Astrocyte of the hippocampus (primary cell): ENCODE measurements at regions not wholly inside any gene's neighbourhood (a gene's known extent, or its start where the extent isn't known, plus 50 kb on each side); places are given as distances from the start of the nearest gene placed in this dataset.
"Not testable (repeated sequence)": the region's sequence is repeated elsewhere in the genome, so short reads cannot be mapped to it uniquely, and the experiment has no call there.

ENCODE experiments used
- DNase-seq: peaks from one replicate; pipeline ENCODE4 v3.0.0; 2011; ENCODE audit warnings: low read depth, low spot score

DNA sequence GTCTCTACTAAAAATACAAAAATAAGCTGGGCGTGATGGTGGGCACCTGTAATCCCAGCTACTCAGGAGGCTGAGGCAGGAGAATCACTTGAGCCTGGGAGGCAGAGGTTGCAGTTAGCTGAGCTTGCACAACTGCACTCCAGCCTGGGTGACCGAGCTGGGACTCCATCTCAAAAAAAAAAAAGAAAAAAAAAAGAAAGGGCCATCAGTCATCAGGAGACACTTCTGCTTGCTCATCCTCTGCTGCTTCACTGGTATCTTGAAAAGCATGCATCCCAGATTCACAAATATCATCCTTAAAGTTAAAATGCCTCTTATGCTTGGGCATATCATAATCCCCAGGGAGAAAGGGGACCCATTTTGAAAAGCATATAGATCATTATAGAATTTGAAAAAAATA is 176.6 kb upstream of the NR2F2 start:
- no peak for DNase-seq

DNA sequence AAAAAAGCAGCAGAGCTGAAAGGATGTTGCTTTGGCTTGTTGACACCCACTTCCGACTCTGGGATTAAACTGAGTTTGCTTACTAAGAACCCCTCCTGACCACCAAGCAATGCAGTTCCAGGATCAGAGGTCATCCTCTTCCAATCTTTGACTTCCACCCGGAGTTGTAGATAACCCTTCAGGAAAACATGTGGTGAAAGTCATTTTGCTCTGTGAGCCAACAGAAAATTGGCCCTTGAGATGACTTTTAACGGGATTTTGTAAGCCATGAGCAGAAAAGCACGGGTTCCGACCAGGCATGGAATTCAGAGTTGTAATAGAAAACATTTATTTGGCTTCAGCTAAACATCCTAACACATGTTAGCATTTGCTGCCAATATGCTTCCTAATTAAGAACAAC is 171.6 kb upstream of the NR2F2 start:
- DNase-seq, result no peak

DNA sequence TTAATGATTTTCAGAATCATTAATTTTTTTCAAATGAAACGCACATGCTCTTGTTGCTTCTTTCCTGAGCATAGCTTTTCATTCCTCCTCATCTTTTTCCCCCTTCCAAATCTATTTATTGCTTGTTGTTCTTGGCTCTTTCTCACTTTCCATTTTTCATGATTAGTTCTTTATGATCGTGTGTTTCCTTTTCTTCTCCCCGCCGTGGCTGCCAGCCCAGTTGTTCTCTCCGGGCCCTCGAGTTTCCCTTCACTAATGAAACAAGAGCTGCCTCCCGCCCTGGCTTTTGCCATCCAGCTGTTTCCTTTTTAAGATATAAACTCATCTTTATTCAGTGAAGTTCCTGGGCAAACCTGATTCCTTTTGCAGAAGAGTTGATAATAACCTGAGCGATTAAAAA is 170.2 kb upstream of the NR2F2 start:
- DNase-seq, result peak; percentile 11

DNA sequence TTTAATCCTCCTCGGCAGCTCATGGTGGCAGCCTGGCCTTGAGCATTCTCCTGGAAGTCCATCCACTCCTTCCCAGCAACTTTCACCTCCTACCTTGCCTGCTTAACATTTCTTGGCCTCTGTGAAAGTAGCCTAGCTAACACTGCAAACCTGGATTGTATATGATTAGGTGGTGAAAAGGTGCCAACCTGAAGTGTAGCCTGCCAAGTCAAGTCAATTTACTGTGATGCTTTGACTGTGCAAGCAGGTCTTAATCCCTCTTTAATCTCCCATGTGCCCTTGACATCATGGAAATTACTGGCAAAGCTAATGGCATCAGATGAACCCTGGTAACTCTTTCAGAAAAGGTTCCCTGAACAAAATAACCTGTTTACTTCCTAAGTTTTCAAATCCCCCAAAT is 169.7 kb upstream of the NR2F2 start:
- DNase-seq, result peak; percentile 4

DNA sequence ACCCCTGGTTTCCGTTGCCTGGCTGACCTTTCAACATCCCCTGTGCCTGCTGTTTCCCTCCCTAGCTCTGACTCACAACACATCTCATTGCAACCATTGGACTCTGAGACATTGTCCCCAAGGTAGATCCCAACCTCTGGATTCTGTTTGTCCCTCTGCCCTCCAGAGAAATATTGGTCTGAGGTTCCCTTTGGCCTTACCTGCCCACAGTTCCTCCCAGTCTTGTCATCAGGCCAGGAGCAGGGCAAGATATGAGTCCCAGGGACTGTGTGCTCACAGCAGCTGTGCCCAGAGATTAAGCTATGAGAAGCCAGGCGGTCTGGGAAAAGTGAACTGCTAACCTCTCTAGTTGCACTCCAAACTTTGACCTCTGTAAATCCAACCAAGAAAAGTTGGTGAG is 168.2 kb upstream of the NR2F2 start:
- DNase-seq, result no peak

DNA sequence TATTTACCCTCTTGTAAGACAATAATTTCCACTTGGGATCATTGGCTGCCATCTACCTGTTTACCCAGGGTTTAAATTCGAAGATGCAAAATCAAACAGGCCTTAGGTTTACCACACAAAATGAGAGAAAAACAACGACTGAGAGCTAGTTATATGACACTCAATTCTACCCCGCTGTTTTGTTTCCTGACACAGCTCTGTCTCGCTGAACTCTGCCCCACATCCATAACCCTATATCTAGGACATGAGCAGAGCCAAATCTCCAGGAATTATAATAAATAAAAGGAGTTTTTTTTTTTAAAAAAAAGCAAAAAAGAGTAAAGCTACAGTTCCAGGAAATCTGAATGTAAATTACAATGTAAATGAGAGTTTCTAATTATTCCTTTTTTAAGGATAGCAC is 165.4 kb upstream of the NR2F2 start:
- DNase-seq, result no peak

DNA sequence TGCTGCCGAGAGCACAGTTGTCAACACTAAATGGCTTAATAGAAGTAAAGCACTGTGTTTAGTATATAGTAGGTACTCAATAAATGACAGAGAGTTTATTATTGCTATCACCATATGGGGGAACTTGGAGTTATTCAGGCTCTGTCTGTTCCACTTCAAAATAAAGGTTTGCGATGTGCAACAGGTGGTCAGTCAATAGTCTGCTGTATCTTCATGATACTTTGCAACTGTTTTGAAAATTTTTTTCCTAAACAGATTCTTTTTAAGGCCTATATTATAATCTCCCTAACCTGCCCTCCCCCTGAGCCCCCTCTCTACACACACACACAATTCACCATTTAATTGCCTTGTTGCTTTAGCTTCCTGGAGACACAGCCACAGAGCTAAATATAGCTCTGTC is 164.7 kb upstream of the NR2F2 start:
- no peak for DNase-seq

DNA sequence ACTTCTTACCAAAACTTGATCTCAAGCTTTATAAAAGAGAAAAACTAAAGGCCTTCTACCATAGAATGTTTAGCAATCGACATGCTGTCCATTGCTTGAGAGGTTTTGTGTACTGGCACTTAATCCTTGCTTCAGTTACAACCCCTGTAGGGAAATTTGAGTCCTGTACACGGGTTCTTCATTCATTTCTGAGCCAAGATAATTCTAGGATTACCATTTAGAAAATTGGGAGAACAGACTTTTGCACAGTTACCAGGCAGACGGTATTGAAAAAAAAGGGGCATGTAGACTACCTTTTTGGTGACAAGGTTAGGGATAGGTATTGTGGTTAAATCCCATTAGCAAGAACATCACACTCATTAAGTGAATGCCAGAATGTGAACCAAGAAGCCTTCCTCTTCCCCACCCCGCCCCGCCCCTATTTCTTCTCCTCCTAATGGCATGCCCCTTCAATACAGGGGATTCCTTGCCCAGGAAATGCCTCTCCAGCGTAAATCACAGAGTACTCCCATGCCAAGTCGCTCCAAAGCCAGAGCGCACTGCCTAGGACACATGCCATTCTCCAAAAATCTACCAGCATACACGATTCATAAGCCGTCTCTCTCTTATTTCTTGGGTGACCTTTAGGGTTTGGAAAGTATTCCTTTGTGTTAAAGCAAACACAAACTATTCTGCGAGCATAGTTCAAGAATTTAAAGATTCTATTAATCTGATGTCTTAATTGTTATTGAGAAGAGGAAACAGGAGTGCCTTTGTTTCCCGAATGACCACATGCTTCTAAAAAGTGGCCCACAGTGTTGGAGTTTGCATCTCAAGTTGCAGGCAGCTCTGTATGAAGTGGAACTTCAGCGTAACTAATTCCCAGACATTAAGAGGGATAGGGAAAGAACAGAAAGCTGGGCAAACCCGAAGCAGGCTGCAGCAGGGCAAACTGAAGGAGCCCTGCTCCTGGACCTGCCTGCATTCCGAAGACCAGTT is 164.0 kb upstream of the NR2F2 start:
- no peak for DNase-seq

DNA sequence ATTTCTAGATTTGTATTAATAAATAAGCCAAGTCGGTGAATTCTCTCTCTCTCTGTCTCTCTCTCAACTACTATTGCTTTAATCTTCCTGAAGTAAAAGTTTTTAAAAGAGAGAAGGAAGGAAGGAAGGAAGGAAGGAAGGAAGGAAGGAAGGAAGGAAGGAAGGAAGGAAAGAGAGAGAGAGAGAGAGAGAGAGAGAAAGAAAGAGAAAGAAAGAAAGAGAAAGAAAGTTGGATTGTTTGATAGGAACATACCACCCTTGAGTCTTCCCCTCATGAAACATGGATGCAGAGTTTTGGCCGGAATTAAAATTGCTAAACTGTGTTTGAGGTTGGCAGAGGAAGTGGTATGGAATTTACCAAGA is 159.9 kb upstream of the NR2F2 start:
- not testable (repeated sequence) for DNase-seq

DNA sequence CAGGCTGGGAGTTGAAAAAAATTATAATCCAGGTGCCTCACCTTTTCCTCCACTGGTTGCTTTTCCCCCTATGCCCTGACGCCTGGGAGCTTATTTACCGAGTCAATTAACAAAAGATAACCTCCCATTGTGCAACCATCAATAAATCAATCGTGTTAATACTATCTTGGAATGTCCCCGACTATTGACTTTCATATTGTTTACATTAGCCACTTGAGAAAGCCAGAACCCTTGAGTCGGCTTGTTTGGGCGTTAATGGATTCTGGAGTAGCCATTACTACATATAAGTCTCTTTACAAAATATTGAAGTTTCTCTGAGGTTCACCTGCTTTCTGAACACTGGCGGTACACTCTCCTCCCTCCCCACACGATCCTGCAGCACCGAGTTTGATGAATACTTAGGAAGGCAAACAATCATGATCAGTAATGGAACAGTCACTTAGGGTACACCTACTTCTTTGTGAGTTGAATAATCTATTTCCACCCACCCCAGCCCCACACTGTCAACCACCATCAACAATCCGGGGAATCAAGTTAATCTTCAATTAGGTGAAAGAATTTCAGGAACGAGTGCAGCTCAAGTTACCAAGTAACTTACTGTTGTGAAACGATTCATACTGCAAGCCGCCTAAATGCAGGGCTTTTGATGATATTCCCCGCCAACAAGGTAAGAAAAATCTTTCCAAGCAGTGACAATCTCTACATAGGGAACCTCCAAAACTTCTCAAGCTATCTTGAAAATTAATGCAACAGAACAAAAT is 159.3 kb upstream of the NR2F2 start:
- DNase-seq, result peak; percentile 20

DNA sequence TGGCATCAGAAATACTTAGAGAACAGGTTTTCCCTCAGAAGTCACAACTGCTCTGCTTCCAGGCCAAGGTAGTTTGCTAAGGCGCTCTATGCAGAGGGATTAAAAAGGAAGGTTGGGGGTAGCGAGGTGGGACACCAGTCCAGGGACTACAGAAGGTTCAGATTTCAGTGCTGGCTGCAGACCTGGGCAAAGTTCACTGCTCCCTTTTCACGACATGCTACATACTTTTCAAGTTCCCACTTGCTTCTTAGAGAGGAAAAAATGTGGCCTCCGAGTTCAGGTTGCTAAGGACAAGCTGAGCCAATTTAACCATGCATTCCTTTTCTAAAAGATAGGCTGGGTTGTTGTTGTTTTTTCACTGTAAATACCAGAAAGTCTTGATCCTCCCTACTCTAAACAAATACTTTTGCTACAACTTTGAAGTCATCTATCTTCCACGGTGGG is 158.6 kb upstream of the NR2F2 start:
- peak; percentile 44 for DNase-seq

DNA sequence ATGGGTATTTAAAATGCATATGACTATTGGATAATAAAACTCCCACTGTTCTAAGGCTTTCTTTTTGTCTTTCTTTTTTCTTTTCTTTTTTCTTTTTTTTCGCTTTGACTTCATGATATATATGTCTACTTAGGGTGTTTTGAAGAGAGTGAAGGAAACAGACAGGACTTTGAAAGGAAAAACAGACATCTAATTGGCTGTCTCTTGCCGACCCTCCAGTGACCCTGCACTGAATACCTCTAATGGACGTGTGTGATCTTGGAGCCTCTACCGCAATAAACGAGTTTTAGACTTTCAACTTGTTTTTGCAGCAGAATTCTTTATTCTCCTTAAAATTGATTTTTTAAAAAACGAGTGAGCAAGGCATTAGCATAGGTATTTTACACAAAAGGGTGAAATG is 158.1 kb upstream of the NR2F2 start:
- DNase-seq, result no peak

DNA sequence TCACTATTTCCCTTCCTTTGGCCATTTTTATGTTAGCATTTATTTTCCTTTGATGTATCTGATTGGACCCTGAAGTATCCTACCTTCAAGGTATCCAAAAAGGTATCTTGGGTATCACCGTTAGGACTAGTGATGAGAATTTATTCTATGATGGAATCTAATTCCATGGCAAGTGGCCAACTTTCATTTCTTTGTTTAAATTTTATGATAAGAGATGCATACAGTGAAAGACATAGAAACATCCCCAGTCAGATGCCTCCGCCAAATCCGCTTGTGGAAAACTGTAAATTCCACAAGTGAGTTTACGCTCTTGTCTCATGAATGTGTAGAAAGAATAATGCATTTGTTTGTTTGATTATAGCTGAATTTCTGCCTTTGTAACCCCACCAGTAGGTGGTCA is 153.7 kb upstream of the NR2F2 start:
- no peak for DNase-seq

DNA sequence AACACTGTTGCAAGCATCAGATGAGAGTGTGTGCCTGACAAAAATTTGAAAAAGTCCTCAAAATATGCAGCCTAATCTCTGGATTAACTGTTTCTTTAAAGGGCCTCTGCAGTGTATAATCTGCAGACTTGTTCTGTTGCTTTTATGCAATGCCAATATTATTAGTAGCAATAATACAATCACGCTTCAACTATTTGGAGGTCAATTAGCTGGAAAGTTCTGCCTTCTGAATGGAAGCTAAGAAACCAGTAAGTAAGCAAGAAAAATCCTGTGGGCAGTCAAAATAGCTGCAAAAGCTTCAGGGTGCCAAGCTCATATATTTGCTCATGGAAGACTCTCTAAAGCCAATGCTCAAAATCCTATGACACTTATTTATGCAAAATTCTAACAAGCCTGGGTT is 153.2 kb upstream of the NR2F2 start:
- DNase-seq, result no peak

DNA sequence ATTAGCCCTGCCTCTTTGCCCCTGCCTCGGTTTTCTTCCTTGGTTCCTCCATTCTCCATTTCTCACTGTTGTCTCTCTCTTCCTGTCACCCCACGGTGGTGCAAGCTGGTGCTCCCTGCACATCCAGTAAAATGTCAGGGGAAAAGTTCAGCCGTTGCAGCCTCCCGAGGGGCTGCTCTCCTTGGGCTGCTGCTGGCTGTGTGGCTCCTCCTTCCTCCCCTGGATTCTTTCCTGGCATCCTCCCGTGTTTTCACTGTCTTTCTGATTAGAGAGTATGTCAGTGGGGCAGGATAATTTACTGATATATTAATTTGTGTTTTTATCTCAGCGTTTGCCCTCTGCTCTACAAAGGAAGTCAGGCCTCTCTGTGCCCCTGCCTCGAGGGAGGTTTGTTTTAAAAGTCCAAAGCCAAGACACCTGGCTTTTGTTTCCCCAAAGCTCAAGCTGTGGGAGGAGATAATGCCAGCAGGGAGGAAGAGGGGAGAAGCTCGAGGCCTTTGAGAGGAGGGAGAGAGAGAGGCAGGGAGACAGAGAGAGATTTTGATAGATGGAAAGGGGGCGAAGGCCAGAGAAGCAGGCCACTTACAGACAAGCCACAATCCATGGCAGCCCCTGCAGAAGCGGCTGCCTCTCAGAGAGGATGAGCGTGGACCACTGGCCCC is 150.3 kb upstream of the NR2F2 start:
- DNase-seq, result no peak

DNA sequence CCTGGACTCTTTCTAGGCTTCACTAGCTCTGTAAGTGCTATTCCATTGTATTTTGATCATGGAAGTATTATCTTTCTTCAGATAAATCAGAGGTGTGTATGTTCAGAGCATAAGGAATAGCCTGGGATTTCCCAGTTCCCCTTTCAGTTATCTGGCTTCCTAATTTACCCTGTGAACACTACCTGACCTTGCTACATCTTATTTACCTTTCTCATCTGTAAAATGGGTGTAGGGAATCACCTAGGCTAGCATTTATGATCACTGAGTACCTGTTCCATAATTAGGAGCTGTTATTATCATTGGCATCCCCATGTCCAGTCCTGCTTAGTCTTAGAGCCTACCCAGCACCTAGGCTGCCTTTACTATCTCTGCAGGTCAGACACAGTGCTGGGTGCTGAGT is 149.3 kb upstream of the NR2F2 start:
- DNase-seq, result no peak

DNA sequence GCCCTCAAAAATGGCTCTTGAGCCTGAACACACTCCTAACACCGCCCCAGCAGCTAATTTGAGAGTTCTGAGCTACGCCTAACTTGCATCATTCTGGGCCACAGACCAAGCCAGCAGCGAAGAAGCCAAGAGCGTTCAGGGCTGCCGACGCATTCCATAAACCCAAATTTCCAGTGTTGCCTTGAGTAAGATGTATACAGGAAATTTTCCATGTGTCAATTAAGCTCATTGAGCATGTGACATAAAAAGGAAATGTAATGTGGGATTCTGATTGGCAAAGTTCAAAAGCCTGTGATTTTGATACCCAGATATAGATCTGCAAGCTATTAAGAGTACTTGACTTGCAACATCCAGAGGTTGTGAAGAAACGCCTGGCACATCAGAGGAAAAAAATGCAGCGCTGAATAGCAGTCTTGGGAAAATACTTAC is 148.6 kb upstream of the NR2F2 start:
- DNase-seq, result no peak

DNA sequence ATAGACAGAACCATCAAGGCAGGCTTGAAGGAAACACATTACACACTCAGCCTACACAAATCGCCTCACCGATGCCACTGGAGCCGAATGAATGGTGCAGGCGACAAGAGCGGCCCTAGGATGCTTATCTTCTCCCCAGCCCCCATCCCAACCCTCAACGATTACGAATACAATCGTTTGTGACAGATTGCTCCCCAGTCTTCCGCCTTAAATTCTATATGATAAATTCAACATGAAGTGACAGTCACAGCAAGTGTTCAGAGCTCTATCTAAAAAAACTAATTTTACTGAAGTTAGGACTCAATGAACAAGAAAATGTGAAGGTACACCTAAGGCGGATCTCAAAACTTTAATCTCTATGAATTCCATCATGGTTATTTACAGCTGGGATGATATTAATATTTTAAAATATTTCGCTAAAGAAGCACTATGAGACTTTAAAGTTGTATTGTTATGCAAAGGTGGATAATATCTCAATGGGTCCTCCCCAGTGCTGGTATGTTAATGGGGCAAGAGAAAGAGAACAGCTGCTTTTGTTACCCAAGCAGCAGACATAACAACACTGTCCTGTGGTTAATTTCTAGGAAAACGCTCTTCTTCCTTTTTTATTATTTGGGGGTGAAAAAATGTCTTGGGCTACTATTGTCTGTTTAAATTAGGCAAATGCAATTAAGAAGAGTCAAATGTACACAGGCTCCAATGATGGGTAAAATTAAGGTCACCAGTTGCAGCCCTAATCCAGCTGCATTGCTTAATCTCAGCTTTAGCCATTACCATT is 147.6 kb upstream of the NR2F2 start:
- DNase-seq, result no peak

DNA sequence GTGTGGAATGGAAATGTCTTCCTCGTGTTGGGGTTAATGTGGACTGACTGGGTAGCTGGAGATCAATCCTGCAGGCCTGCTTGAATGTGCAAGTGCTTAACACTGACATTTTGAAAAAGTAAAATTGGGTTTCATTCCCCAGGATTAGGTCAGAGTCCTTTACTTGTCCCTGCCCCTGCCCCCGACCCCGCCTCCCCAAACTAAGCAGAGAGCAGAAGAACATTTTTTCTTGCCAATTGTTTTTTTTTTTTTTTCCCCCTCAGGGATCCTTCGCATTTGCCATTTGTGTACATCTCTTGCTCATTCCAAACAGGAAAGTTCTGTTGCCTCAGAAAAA is 147.0 kb upstream of the NR2F2 start:
- no peak for DNase-seq

DNA sequence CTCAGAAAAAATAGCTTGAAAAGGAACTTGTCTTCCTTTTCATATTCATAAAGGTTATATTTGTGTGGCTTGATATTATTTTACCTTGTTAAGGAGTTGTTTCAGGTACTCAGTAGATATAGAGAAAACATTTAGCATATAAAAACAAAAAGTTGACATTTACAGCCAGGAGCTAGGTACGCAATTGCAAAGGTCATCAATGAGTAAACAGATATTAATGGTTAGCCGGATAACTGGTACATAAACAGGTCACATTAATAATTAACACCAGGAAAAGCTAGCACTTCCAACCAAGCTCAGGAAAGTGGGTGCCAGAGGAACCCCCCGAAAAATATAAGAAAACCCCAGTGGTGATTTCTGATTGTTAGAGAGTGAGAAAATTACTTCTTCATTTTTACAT is 146.6 kb upstream of the NR2F2 start:
- no peak for DNase-seq

DNA sequence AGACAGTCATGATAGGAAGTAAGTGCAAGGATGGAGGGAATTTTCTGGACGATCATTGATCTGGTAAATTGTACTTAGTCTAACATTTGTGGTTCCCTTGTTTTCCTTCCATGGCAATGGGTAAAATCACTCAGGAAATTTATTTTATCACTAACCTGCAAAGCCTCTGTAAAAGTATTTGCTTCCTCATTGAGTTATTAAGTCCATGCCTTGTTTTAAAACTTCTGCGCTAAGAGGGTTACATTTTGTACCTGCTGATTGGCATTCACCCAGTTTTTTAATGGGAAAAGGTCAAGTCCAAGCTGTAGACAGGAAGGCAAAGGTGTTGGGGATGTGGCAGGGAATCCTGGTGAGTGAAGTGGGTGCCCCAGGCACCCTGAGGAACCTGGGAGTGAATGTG is 146.2 kb upstream of the NR2F2 start:
- DNase-seq, result no peak

DNA sequence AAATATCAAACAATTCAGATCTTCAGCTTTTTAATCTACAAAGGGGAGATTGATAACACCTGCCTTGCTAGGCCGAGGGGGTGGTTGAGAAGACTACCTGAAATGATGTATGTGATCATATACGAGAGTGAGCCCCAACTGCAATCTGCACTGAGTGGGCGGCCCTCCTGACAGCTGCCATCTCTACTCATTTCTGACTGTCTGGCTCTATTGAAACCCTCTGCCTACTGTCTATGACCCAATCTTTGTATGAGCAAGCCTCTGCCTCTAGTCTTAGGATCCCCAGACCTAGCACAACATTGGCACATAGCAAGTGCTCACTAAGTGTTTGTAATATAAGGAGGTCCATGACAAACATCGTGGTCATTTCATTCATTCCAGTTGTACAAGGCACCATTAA is 144.4 kb upstream of the NR2F2 start:
- DNase-seq, result no peak
